DOHH2 (cell line): ENCODE measurements at regions not wholly inside any gene's neighbourhood (a gene's known extent, or its start where the extent isn't known, plus 50 kb on each side); places are given as distances from the start of the nearest gene placed in this dataset.

Source experiments
- CTCF ChIP-seq: fragments of 200-600 bp; sonication (generic); IDR thresholded peaks from one replicate; pipeline ENCODE4 v1.5.1; 2014; ENCODE audit warnings: antibody characterized with exemption, mild to moderate bottlenecking, low read depth, low read length; ENCODE audit not compliant: poor library complexity, severe bottlenecking
- EZH2phosphoT487 ChIP-seq: fragments of 200-600 bp; sonication (generic); IDR thresholded peaks from 2 replicates; pipeline ENCODE4 v1.6.1; 2017; ENCODE audit warnings: borderline replicate concordance, mild to moderate bottlenecking, antibody characterized with exemption, low read length, moderate library complexity, mixed read lengths

- no peak for TF ChIP-seq CTCF
- no peak for TF ChIP-seq EZH2phosphoT487
Measured at GRCh38 chr7:88429382-88429781, 122.7 kb upstream of the STEAP4 start.
